Subcutaneous abdominal adipose tissue (tissue), 5 donors: ENCODE measurements at regions not wholly inside any gene's neighbourhood (a gene's known extent, or its start where the extent isn't known, plus 50 kb on each side); places are given as distances from the start of the nearest gene placed in this dataset.

ENCODE experiments used
- H3K27ac ChIP-seq: one replicate; pipeline ENCODE4 v1.7.0; 2013; ENCODE audit warnings: low read depth, mild to moderate bottlenecking, inconsistent platforms, low read length, moderate library complexity
- H3K27me3 ChIP-seq, 5 donors: one replicate each; pipeline ENCODE4 v1.7.0; 2013; ENCODE audit warnings: low read length in 5 of 5, inconsistent platforms in 1 of 5; ENCODE audit not compliant: control insufficient read depth in 5 of 5, insufficient read depth in 4 of 5
- H3K36me3 ChIP-seq, 5 donors: one replicate each; pipeline ENCODE4 v1.7.0; 2013; ENCODE audit warnings: low read length in 5 of 5; ENCODE audit not compliant: control insufficient read depth in 5 of 5, insufficient read depth in 5 of 5
- H3K4me1 ChIP-seq, 5 donors: one replicate each; pipeline ENCODE4 v1.7.0; 2013; ENCODE audit warnings: low read length in 5 of 5, mild to moderate bottlenecking in 3 of 5, moderate library complexity in 1 of 5; ENCODE audit not compliant: control insufficient read depth in 5 of 5, insufficient read depth in 5 of 5
- H3K4me3 ChIP-seq, 5 donors: one replicate each; pipeline ENCODE4 v1.7.0; 2013; ENCODE audit warnings: low read length in 5 of 5, low read depth in 1 of 5
- H3K9ac ChIP-seq, 5 donors: one replicate each; pipeline ENCODE4 v1.7.0; 2013; ENCODE audit warnings: low read length in 5 of 5, mild to moderate bottlenecking in 4 of 5, moderate library complexity in 3 of 5
- H3K9me3 ChIP-seq, 5 donors: one replicate each; pipeline ENCODE4 v1.7.0; 2013; ENCODE audit warnings: low read length in 5 of 5; ENCODE audit not compliant: control insufficient read depth in 5 of 5
- donor health status: healthy.
- donor health status: healthy.
- donor health status: healthy.
- donor health status: healthy.
- donor health status: healthy.

DNA sequence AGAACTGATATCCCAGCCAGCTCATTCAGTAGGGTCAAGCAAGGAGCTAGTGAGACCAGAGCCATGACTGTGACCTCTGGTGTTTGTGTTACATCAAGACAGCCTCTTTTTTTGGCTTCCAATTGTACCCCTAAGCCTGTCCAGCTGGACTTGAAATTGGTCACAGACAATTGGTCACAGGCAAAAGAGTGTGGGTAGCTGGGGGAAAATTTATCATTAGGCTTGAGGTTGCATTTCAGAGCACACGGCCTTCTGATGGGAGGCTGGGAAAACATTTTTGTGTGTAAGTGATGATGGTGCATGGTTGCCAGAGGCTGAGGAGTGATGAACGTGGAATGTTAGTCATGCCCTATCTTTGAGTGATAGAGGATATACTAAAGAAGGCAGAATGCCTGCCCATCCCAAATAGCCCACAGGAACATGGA lies 285.1 kb upstream of the SLC14A2 start:
- Histone ChIP-seq H3K27ac (no peak overlapping the region), H3K36me3 (no peaks in the 10 kb centered on the region), H3K27me3 (no peaks in the 10 kb centered on the region), H3K9ac (no peak overlapping the region), H3K9me3 (no peaks in the 10 kb centered on the region), H3K4me3 (no peak overlapping the region), H3K4me1 (peaks cover 1 to 37% (median 13%) of the 10 kb centered on the region in 5 donors)

DNA sequence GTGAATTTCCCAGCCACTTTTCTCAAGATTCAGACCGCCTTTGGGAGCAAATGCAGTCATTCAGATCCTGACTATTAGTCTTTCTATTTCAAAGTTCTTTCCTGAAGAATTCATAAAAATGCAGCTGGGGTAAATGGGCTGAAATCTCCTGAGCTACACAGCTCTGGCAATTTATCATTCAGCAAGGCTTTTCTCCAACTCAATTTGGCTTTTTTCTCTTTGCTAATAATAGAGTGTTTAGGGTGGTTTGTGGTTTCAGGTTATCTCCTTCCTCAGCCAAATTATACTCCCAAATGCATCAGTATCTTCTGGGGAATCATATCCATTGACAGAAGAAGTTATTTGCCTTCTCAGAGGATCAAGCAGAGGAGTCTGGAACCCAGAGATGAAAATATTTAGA lies 282.4 kb upstream of the SLC14A2 start:
- H3K4me3 ChIP-seq: no peak overlapping the region
- no peak overlapping the region for H3K27ac ChIP-seq
- H3K9me3 ChIP-seq: no peaks in the 10 kb centered on the region
- no peaks in the 10 kb centered on the region for H3K27me3 ChIP-seq
- H3K4me1 ChIP-seq: peaks cover 0 to 32% (median 11%) of the 10 kb centered on the region in 5 donors
- no peak overlapping the region for H3K9ac ChIP-seq
- no peaks in the 10 kb centered on the region for H3K36me3 ChIP-seq

DNA sequence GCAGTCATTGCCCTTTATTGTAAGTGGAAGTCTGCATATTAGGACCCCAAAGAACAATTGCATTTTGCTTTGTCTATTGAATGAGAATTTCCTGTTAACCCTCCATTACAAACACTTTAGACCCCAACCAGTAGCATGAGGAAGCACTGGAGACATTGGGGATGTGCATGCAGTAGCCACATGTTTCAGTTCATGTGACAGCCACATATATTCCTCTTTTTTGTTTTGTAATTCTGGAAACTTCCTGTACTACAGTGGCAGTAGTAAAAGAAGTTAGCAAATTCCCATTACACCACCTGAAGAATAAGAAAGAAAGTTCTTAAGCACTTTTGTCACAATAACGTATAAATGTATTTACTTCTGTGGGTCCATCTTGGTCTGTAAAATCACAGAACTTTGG lies 281.1 kb upstream of the SLC14A2 start:
- Histone ChIP-seq H3K36me3 (no peaks in the 10 kb centered on the region), H3K9ac (no peak overlapping the region), H3K4me1 (peaks cover 0 to 20% (median 4%) of the 10 kb centered on the region in 5 donors), H3K27me3 (no peaks in the 10 kb centered on the region), H3K4me3 (no peak overlapping the region), H3K9me3 (no peaks in the 10 kb centered on the region), H3K27ac (no peak overlapping the region)

DNA sequence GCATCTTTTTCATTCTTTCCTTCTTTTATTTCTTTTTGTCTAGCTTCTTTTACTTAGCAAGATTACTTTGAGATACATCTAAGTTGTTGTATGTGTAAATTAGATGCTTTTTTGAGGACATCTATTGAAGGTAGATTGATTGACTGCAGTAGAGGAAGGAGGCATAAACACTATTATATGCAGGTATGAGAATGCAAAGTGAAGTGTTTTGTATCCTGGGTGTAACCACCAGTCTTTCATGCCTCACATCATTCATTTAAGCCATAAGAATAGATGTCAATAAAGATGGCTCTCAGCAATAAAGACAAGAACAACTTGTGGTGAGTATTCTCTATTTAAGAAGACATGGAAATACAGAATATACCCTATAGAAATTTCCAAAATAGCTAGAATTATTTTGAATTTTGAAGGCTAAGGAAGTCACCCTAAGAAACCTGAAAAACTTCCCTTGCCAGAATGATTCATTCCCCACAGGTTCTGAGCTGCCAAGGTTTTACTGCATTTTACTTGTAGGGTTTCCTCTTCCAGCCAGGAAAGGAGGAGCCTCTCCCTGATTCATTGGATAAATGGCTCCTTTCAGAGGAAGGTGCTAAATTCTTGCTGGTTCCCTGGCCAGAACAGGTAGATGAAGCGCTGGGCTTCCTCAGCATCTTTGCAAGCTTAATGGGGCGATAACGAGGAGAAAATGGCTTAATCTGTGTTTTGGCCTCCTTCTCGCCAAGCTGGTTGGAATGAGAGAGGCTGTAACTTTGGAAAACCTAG lies 279.8 kb upstream of the SLC14A2 start:
- Histone ChIP-seq H3K4me1 (peaks cover 0 to 8% (median 0%) of the 10 kb centered on the region in 5 donors), H3K9ac (no peak overlapping the region), H3K36me3 (no peaks in the 10 kb centered on the region), H3K27me3 (no peaks in the 10 kb centered on the region), H3K27ac (no peak overlapping the region), H3K9me3 (no peaks in the 10 kb centered on the region), H3K4me3 (no peak overlapping the region)

DNA sequence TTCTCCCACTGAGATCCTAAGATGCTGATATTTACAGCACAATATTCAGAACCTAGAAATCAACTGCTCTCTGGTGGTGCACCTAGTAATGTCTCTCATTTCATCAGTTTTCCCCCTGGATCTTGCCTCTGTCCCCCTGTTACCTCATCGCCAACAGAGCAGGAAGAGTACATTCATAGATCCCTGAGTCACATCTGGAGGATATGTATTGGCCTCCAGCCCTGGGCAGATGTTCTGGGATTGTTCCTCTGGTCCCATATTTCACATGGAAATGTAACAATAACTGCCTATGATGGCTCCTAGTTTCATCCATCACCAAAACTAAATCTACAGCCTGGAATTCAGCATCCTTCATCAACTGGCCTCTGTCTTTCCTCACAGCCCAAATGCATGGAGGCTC lies 278.8 kb upstream of the SLC14A2 start:
- Histone ChIP-seq H3K9ac (no peak overlapping the region), H3K9me3 (no peaks in the 10 kb centered on the region), H3K36me3 (no peaks in the 10 kb centered on the region), H3K27ac (no peak overlapping the region), H3K4me1 (peaks cover 0 to 8% (median 0%) of the 10 kb centered on the region in 5 donors), H3K4me3 (no peak overlapping the region), H3K27me3 (no peaks in the 10 kb centered on the region)

DNA sequence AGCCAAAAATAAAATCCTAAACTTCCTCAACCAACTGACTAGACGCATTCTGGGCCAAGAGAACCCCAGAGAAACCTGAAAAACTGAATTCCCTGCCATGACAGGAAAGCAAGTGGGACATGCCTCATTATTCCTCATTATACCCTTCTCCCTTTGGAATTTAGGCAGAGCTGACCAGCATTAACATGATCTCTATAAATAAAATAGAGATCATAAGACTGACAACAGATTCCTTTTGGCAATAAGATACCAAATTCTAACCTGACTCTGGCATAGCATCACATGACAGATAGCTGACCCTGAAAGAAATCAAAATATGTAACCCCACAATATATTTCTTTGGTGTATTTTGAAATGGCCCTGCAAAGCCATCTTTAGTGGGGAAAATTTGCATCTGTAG lies 277.8 kb upstream of the SLC14A2 start:
- H3K27me3 ChIP-seq: no peaks in the 10 kb centered on the region
- H3K36me3 ChIP-seq: no peaks in the 10 kb centered on the region
- H3K27ac ChIP-seq: no peak overlapping the region
- H3K9ac ChIP-seq: no peak overlapping the region
- no peak overlapping the region for H3K4me3 ChIP-seq
- H3K9me3 ChIP-seq: no peaks in the 10 kb centered on the region
- H3K4me1 ChIP-seq: peaks cover 0 to 6% (median 0%) of the 10 kb centered on the region in 5 donors

DNA sequence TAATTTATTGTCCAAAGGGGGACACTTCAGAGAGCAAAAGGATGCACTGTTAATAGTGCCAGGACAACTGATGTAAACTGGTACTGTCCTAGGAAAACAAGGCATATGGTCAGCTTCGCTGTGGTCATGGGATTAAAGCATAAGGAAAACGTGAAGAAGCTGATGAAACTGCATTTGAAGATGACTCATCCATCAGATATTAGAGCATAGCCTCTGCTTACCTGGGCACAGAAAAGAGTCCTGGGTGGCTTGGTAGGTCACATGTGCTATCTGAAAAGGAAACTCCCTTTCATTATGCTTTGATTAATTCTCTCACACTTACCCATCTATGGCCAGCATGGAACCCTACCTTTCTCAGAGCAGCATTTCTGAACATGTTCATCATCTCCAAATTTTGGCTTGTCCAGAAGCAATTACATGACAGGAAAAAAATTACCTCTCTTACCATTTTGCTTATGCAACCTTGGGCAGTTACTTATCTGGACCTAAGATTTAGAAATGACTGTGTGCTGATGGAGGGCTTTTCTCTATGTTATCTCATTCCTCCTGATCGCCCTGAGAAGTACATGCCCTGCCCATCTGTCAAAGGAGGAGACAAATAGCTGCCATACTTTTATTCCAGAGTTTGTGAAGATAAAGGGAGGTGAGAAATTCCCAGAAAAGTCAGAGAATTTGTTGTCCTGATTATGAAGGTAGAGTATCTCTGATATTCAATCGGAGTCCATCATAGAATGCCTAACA lies 275.3 kb upstream of the SLC14A2 start:
- Histone ChIP-seq H3K9ac (no peak overlapping the region), H3K27me3 (no peaks in the 10 kb centered on the region), H3K4me1 (no peaks in the 10 kb centered on the region), H3K36me3 (no peaks in the 10 kb centered on the region), H3K4me3 (no peak overlapping the region), H3K27ac (no peak overlapping the region), H3K9me3 (no peaks in the 10 kb centered on the region)

DNA sequence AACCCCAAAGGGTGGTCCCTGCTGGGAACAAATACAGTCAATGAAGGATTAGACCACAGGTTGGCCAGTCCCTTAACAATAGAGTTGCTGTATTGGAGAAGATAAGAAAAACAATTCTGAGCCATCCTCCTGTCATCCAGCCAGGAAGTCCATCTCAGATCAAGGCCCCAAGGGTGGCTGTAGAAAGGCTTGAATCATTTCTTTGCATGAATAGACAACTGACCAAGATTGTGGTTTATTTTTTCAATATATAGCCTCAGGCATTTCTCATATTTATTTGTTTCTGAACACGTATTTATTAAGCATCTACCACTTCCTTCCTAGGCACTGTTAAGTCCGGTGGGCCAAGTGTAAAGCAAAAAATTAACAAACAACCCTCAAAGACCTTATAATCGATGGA lies 274.4 kb upstream of the SLC14A2 start:
- H3K27ac ChIP-seq: no peak overlapping the region
- no peaks in the 10 kb centered on the region for H3K27me3 ChIP-seq
- H3K9ac ChIP-seq: no peak overlapping the region
- H3K36me3 ChIP-seq: no peaks in the 10 kb centered on the region
- H3K4me1 ChIP-seq: no peaks in the 10 kb centered on the region
- H3K4me3 ChIP-seq: no peak overlapping the region
- no peaks in the 10 kb centered on the region for H3K9me3 ChIP-seq

DNA sequence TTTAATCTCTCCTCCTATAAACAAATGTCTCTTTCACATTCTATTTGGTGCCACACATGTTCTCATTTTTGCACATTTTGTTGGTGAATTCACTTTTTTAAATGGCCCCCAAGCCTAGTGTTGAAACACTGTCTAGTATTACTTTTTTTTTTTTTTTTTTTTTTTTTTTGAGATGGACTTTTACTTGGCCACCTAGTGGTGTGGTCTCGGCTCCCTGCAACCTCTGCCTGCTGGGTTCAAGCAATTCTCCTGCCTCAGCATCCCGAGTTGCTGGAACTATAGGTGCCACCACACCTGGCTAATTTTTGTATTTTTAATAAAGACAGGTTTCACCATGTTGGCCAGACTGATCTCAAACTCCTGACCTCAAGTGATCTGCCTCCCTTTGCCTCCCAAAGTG lies 273.8 kb upstream of the SLC14A2 start:
- Histone ChIP-seq H3K27me3 (no peaks in the 10 kb centered on the region), H3K36me3 (no peaks in the 10 kb centered on the region), H3K4me1 (no peaks in the 10 kb centered on the region), H3K27ac (no peak overlapping the region), H3K4me3 (no peak overlapping the region), H3K9me3 (no peaks in the 10 kb centered on the region), H3K9ac (no peak overlapping the region)

DNA sequence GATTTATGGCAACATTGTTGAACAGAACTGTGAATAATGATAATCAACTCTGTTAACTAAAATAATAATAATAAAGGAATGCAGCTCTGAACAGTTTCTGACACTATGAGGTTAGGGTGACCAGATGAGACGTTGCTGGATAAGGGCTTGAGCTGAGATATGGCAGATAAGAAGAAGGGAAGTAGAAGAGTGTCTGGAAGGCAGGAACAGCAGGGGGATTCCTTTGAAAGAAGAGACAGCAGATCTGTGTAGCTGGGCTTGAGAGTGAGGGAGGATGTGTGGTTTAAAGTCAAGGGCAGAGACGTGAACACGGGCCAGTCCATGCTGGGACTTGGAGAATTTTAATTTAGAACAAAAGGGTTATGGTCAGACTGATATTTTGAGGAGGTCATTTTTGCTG lies 273.1 kb upstream of the SLC14A2 start:
- H3K27ac ChIP-seq: no peak overlapping the region
- no peak overlapping the region for H3K9ac ChIP-seq
- no peak overlapping the region for H3K4me3 ChIP-seq
- H3K36me3 ChIP-seq: no peaks in the 10 kb centered on the region
- H3K27me3 ChIP-seq: no peaks in the 10 kb centered on the region
- no peaks in the 10 kb centered on the region for H3K4me1 ChIP-seq
- H3K9me3 ChIP-seq: no peaks in the 10 kb centered on the region
